ENCODE measurements at regions not wholly inside any gene's neighbourhood (a gene's known extent, or its start where the extent isn't known, plus 50 kb on each side); places are given as distances from the start of the nearest gene placed in this dataset.

DNA sequence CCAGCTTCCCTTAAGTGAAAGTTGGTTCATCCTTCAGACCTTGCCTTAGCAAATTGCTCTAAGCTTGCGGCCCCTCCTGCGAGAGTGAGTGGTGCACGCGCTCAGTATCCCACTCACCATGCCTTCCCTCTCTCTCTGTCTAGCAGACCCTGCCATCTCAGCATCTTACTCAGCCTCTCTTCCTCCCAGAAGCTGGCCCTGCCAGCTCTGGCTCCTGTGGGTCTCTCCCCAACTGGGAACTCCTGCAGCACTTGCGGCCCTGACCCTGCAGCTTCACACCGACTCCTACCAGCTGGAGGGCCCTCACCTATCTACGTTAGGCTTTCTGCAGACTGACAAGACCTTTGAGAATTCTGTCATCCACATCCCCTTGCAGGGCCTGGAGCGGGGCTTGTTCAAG lies 286.1 kb upstream of the TLE3 start:
- no peak overlapping the region for H3K4me3 ChIP-seq (ENCODE audit: control insufficient read depth, low read depth, low read length)
- TF ChIP-seq, protein P1, sequence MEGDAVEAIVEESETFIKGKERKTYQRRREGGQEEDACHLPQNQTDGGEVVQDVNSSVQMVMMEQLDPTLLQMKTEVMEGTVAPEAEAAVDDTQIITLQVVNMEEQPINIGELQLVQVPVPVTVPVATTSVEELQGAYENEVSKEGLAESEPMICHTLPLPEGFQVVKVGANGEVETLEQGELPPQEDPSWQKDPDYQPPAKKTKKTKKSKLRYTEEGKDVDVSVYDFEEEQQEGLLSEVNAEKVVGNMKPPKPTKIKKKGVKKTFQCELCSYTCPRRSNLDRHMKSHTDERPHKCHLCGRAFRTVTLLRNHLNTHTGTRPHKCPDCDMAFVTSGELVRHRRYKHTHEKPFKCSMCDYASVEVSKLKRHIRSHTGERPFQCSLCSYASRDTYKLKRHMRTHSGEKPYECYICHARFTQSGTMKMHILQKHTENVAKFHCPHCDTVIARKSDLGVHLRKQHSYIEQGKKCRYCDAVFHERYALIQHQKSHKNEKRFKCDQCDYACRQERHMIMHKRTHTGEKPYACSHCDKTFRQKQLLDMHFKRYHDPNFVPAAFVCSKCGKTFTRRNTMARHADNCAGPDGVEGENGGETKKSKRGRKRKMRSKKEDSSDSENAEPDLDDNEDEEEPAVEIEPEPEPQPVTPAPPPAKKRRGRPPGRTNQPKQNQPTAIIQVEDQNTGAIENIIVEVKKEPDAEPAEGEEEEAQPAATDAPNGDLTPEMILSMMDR (IDR thresholded peaks at IDR 0.05; ENCODE audit: control insufficient read depth, insufficient read depth, low read depth, low read length, missing control alignments), result no peak
- DNase-seq (ENCODE audit: low read depth), result no peak

DNA sequence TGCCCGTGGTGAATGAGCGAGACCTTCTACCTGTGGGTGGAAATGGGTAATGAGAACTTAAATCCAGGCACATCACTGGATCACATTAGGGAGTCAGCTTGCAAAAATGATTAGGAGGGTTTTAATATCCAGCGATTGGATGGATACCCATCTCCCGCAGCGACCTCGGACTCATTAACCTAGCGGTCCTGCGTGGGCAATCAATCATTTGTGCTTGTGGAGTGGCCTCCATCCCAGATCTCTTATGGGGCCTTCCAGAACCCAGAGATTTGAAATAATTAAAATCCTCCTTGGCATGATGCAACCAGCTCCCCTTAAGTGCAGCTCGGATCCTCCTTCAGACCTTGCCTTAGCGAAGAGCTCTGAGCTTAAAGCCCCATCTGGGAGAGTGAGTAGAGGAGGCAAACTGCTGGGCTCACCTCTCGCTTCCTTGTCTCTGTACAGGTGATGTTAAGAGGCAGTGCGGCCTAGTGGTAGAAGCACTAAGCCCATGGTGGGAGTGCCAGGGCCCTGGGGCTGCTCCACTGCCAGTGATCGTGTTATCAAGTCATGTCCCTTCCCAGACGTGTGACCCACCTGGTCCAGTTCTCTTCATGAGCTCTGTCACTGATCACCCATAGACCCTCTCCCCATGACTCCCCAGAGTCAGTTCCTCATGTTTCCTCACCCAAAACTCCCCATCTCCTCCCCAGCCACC lies 285.2 kb upstream of the TLE3 start:
- TF ChIP-seq, protein P1 (IDR thresholded peaks at IDR 0.05; ENCODE audit: control insufficient read depth, insufficient read depth, low read depth, low read length, missing control alignments), result no peak
- H3K4me3 ChIP-seq (ENCODE audit: control insufficient read depth, low read depth, low read length), result no peak overlapping the region
- DNase-seq (ENCODE audit: low read depth), result no peak

- H3K4me3 ChIP-seq (ENCODE audit: control insufficient read depth, low read depth, low read length), result no peak overlapping the region
- TF ChIP-seq, protein P1 (IDR thresholded peaks at IDR 0.05; ENCODE audit: control insufficient read depth, insufficient read depth, low read depth, low read length, missing control alignments), result no peak
- no peak for DNase-seq (ENCODE audit: low read depth)
Measured at GRCh38 chr15:70382009-70382749, 284.5 kb upstream of the TLE3 start.

DNA sequence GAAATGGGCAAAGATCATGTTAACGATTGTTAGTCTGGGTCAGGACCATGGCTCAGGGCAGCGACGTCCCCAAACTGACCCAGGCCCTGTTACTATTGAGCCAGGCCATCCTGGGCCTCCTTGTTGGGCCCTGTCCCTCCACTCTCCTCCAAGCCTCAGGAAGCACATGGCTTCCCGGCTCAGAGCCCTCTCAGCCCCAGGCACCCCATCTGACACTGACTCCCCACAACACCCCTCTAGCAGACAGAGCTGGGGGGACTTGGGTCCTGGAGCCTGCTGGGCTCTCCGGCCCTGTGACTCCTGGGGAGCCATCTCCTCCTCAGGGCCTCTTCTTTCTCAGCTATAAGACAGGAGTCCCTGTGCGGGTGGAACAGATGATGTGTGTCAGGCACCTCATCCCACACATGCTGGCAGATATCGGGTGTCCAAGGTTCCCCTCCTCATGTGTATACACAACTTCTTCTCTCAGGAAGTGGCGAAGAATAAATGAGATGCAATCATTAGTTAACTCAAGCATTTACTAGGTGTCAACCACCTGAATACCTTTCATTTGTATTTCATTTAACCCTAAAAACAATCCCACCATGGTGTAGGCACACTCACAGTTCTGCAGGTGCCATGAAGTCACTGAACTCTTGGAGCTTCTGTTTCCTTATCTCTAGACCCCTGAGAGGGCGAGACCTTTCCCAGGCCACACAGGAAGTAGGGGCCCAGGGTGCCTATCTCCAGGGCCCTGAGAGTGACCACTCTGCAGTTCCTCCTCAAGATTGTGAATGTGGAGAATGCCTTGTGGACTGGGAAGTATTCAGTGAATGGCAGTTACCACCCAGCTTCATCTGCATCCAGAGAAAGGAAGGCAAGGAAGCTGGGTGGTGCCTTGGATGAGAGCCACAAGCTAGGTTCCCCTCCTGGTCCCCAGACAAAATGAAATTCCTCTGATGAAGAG lies 282.5 kb upstream of the TLE3 start:
- no peak for DNase-seq (ENCODE audit: low read depth)
- TF ChIP-seq, protein P1 (IDR thresholded peaks at IDR 0.05; ENCODE audit: control insufficient read depth, insufficient read depth, low read depth, low read length, missing control alignments), result no peak
- H3K4me3 ChIP-seq (ENCODE audit: control insufficient read depth, low read depth, low read length), result no peak overlapping the region

- TF ChIP-seq, protein P1 (IDR thresholded peaks at IDR 0.05; ENCODE audit: control insufficient read depth, insufficient read depth, low read depth, low read length, missing control alignments), result no peak
Measured at GRCh38 chr15:70379134-70379533, 281.4 kb upstream of the TLE3 start.

More at GRCh38 chr15:70379134-70379533, 281.4 kb upstream of the TLE3 start:
- no peak for DNase-seq (ENCODE audit: low read depth)
- no peak overlapping the region for H3K4me3 ChIP-seq (ENCODE audit: control insufficient read depth, low read depth, low read length)

All from AG09309 (cell line).